Stimulated activated naive B cell treated with anti-CD40 and anti-IgM and Interleukin-4, amounts not matched to agents 10 μg/mL and 1 μg/mL and 100 μg/mL, for 72 hours (primary cell): ENCODE measurements at regions not wholly inside any gene's neighbourhood (a gene's known extent, or its start where the extent isn't known, plus 50 kb on each side); places are given as distances from the start of the nearest gene placed in this dataset.

Experiments
- ATAC-seq, 2 donors: fragments of 150-1000 bp; cut with Tn5 transposase; replicated peaks; 2 replicates each; pipeline ENCODE4 v1.10.0; 2021; ENCODE audit warnings: moderate library complexity in 1 of 2
- DNase-seq: peaks from one replicate; pipeline ENCODE4 v3.0.0; 2021
- H3K27ac Mint-ChIP-seq: one replicate; pipeline ENCODE4 v1.8.0; 2022; ENCODE audit warnings: mild to moderate bottlenecking, mixed read lengths
- H3K27me3 Mint-ChIP-seq, 2 donors: one replicate each; pipeline ENCODE4 v1.8.0; 2022; ENCODE audit warnings: mixed read lengths in 2 of 2
- H3K36me3 Mint-ChIP-seq, 2 donors: one replicate each; pipeline ENCODE4 v1.8.0; 2022; ENCODE audit warnings: mixed read lengths in 2 of 2, mild to moderate bottlenecking in 1 of 2
- H3K4me1 Mint-ChIP-seq, 2 donors: one replicate each; pipeline ENCODE4 v1.8.0; 2022; ENCODE audit warnings: mixed read lengths in 2 of 2, mild to moderate bottlenecking in 1 of 2
- H3K4me3 Mint-ChIP-seq, 2 donors: one replicate each; pipeline ENCODE4 v1.8.0; 2022; ENCODE audit warnings: mild to moderate bottlenecking in 2 of 2, mixed read lengths in 2 of 2, moderate library complexity in 1 of 2
- H3K9me3 Mint-ChIP-seq, 2 donors: one replicate each; pipeline ENCODE4 v1.8.0; 2022; ENCODE audit warnings: mixed read lengths in 2 of 2, mild to moderate bottlenecking in 1 of 2

- H3K4me1 Mint-ChIP-seq, result no peaks in the 10 kb centered on the region
- H3K36me3 Mint-ChIP-seq, result no peaks in the 10 kb centered on the region
- no peak overlapping the region for H3K4me3 Mint-ChIP-seq
- no peak for DNase-seq
- no peak for ATAC-seq
- H3K27me3 Mint-ChIP-seq, result peaks cover 3 to 5% of the 10 kb centered on the region in 2 donors
- H3K27ac Mint-ChIP-seq, result no peak overlapping the region
- no peaks in the 10 kb centered on the region for H3K9me3 Mint-ChIP-seq
Measured at GRCh38 chr4:122052677-122053076, 99.5 kb upstream of the BLTP1 start.

GRCh38 chr4:122050841-122051240 is 99.0 kb upstream of the TRPC3 start:
- no peak overlapping the region for H3K27ac Mint-ChIP-seq
- no peak overlapping the region for H3K4me3 Mint-ChIP-seq
- H3K27me3 Mint-ChIP-seq, result peaks cover 3 to 5% of the 10 kb centered on the region in 2 donors
- DNase-seq (no peak), ATAC-seq (no peak)
- H3K4me1 Mint-ChIP-seq, result no peaks in the 10 kb centered on the region
- no peaks in the 10 kb centered on the region for H3K36me3 Mint-ChIP-seq
- H3K9me3 Mint-ChIP-seq, result no peaks in the 10 kb centered on the region

- Mint-ChIP-seq H3K36me3 (no peaks in the 10 kb centered on the region), H3K27me3 (peaks cover 2 to 3% of the 10 kb centered on the region in 2 donors), H3K9me3 (no peaks in the 10 kb centered on the region), H3K27ac (no peak overlapping the region), H3K4me3 (no peak overlapping the region), H3K4me1 (no peaks in the 10 kb centered on the region)
- ATAC-seq, result no peak
- DNase-seq, result no peak
Measured at GRCh38 chr4:122047456-122048425, 95.9 kb upstream of the TRPC3 start.

- H3K27me3 Mint-ChIP-seq, result peaks cover 0 to 3% of the 10 kb centered on the region in 2 donors
- no peak overlapping the region for H3K27ac Mint-ChIP-seq
- H3K9me3 Mint-ChIP-seq, result no peaks in the 10 kb centered on the region
- DNase-seq (no peak), ATAC-seq (no peak)
- no peaks in the 10 kb centered on the region for H3K4me1 Mint-ChIP-seq
- no peaks in the 10 kb centered on the region for H3K36me3 Mint-ChIP-seq
- no peak overlapping the region for H3K4me3 Mint-ChIP-seq
Measured at GRCh38 chr4:122046255-122046654, 94.4 kb upstream of the TRPC3 start.

- no peak for ATAC-seq
- Mint-ChIP-seq H3K36me3 (no peaks in the 10 kb centered on the region), H3K9me3 (no peaks in the 10 kb centered on the region), H3K4me3 (no peak overlapping the region), H3K4me1 (no peaks in the 10 kb centered on the region), H3K27ac (no peak overlapping the region), H3K27me3 (peaks cover 0 to 5% of the 10 kb centered on the region in 2 donors)
- no peak for DNase-seq
Measured at GRCh38 chr4:122045533-122045932, 93.7 kb upstream of the TRPC3 start.

GRCh38 chr4:122044501-122044900 is 92.6 kb upstream of the TRPC3 start:
- DNase-seq, result no peak
- no peak overlapping the region for H3K4me3 Mint-ChIP-seq
- no peaks in the 10 kb centered on the region for H3K36me3 Mint-ChIP-seq
- H3K9me3 Mint-ChIP-seq, result no peaks in the 10 kb centered on the region
- H3K27me3 Mint-ChIP-seq, result peaks cover 0 to 5% of the 10 kb centered on the region in 2 donors
- no peak for ATAC-seq
- no peaks in the 10 kb centered on the region for H3K4me1 Mint-ChIP-seq
- H3K27ac Mint-ChIP-seq, result no peak overlapping the region

GRCh38 chr4:122041312-122041711 is 89.5 kb upstream of the TRPC3 start:
- Mint-ChIP-seq H3K27ac (no peak overlapping the region), H3K4me1 (no peaks in the 10 kb centered on the region), H3K9me3 (no peaks in the 10 kb centered on the region), H3K27me3 (peaks cover under 1 to 5% of the 10 kb centered on the region in 2 donors), H3K4me3 (no peak overlapping the region), H3K36me3 (no peaks in the 10 kb centered on the region)
- ATAC-seq (no peak), DNase-seq (no peak)

- no peaks in the 10 kb centered on the region for H3K36me3 Mint-ChIP-seq
- H3K4me1 Mint-ChIP-seq, result no peaks in the 10 kb centered on the region
- H3K27ac Mint-ChIP-seq, result no peak overlapping the region
- no peak overlapping the region for H3K4me3 Mint-ChIP-seq
- no peaks in the 10 kb centered on the region for H3K9me3 Mint-ChIP-seq
- DNase-seq (no peak), ATAC-seq (no peak)
- H3K27me3 Mint-ChIP-seq, result peaks cover 10 to 13% of the 10 kb centered on the region in 2 donors
Measured at GRCh38 chr4:122038896-122039295, 87.0 kb upstream of the TRPC3 start.

- H3K27me3 Mint-ChIP-seq, result peaks cover 10 to 23% of the 10 kb centered on the region in 2 donors
- no peaks in the 10 kb centered on the region for H3K4me1 Mint-ChIP-seq
- H3K9me3 Mint-ChIP-seq, result peaks cover 13 to 17% of the 10 kb centered on the region in 2 donors
- H3K4me3 Mint-ChIP-seq, result no peak overlapping the region
- DNase-seq (no peak), ATAC-seq (no peak)
- H3K36me3 Mint-ChIP-seq, result peaks cover 0 to 3% of the 10 kb centered on the region in 2 donors
- H3K27ac Mint-ChIP-seq, result no peak overlapping the region
Measured at GRCh38 chr4:122034619-122035018, 82.8 kb upstream of the TRPC3 start.

- H3K4me1 Mint-ChIP-seq, result no peaks in the 10 kb centered on the region
- H3K27me3 Mint-ChIP-seq, result no peaks in the 10 kb centered on the region
- DNase-seq (no peak), ATAC-seq (no peak)
- peaks cover 14 to 17% of the 10 kb centered on the region in 2 donors for H3K9me3 Mint-ChIP-seq
- H3K4me3 Mint-ChIP-seq, result no peak overlapping the region
- no peak overlapping the region for H3K27ac Mint-ChIP-seq
- H3K36me3 Mint-ChIP-seq, result peaks cover 0 to 3% of the 10 kb centered on the region in 2 donors
Measured at GRCh38 chr4:122027203-122027602, 75.3 kb upstream of the TRPC3 start.

- DNase-seq, result no peak
- no peaks in the 10 kb centered on the region for H3K4me1 Mint-ChIP-seq
- peaks cover 19 to 25% of the 10 kb centered on the region in 2 donors for H3K27me3 Mint-ChIP-seq
- H3K9me3 Mint-ChIP-seq, result peaks cover 3 to 8% of the 10 kb centered on the region in 2 donors
- H3K4me3 Mint-ChIP-seq, result no peak overlapping the region
- no peak for ATAC-seq
- no peaks in the 10 kb centered on the region for H3K36me3 Mint-ChIP-seq
- no peak overlapping the region for H3K27ac Mint-ChIP-seq
Measured at GRCh38 chr4:122017296-122017695, 65.4 kb upstream of the TRPC3 start.

- Mint-ChIP-seq H3K4me3 (no peak overlapping the region), H3K27ac (no peak overlapping the region), H3K27me3 (peaks cover 24 to 37% of the 10 kb centered on the region in 2 donors), H3K9me3 (peaks cover 3 to 8% of the 10 kb centered on the region in 2 donors), H3K4me1 (no peaks in the 10 kb centered on the region), H3K36me3 (no peaks in the 10 kb centered on the region)
- ATAC-seq, result no peak
- DNase-seq, result no peak
Measured at GRCh38 chr4:122015203-122015602, 63.3 kb upstream of the TRPC3 start.

GRCh38 chr4:122012735-122013134 is 60.9 kb upstream of the TRPC3 start:
- Mint-ChIP-seq H3K9me3 (no peaks in the 10 kb centered on the region), H3K4me3 (no peak overlapping the region), H3K36me3 (no peaks in the 10 kb centered on the region), H3K27me3 (peaks cover 15 to 23% of the 10 kb centered on the region in 2 donors), H3K27ac (no peak overlapping the region), H3K4me1 (no peaks in the 10 kb centered on the region)
- DNase-seq (no peak), ATAC-seq (no peak)

GRCh38 chr4:122010610-122011009 is 58.8 kb upstream of the TRPC3 start:
- Mint-ChIP-seq H3K4me3 (no peak overlapping the region), H3K27ac (no peak overlapping the region), H3K27me3 (peaks cover 18 to 19% of the 10 kb centered on the region in 2 donors), H3K9me3 (no peaks in the 10 kb centered on the region), H3K4me1 (no peaks in the 10 kb centered on the region), H3K36me3 (no peaks in the 10 kb centered on the region)
- ATAC-seq (no peak), DNase-seq (no peak)

- Mint-ChIP-seq H3K4me3 (no peak overlapping the region), H3K27ac (no peak overlapping the region), H3K9me3 (no peaks in the 10 kb centered on the region), H3K27me3 (peaks cover 16 to 18% of the 10 kb centered on the region in 2 donors), H3K4me1 (no peaks in the 10 kb centered on the region), H3K36me3 (no peaks in the 10 kb centered on the region)
- DNase-seq (no peak), ATAC-seq (no peak)
Measured at GRCh38 chr4:122009524-122009923, 57.7 kb upstream of the TRPC3 start.
